GM12878 (cell line): ENCODE measurements at regions not wholly inside any gene's neighbourhood (a gene's known extent, or its start where the extent isn't known, plus 50 kb on each side); places are given as distances from the start of the nearest gene placed in this dataset.

ENCODE experiments used
- CREM ChIP-seq: IDR thresholded peaks from 2 replicates; pipeline ENCODE4 v1.6.1; 2014; ENCODE audit warnings: antibody characterized with exemption, low read depth
- NR2C1 ChIP-seq: fragments of 450-650 bp; IDR thresholded peaks from 2 replicates; pipeline ENCODE4 v1.6.1; 2017; ENCODE audit warnings: antibody characterized with exemption, mild to moderate bottlenecking, moderate library complexity
- POLR2A ChIP-seq: IDR thresholded peaks from 2 replicates; pipeline ENCODE4 v1.6.1; 2011; ENCODE audit warnings: low read depth, mild to moderate bottlenecking, low read length
- POLR2AphosphoS5 ChIP-seq: IDR thresholded peaks from 2 replicates; pipeline ENCODE4 v1.6.1; 2011; ENCODE audit warnings: mild to moderate bottlenecking, low read length, inconsistent platforms
- RAD51 ChIP-seq: fragments of 450-650 bp; IDR thresholded peaks from 2 replicates; pipeline ENCODE4 v1.6.1; 2016; ENCODE audit warnings: moderate library complexity, mild to moderate bottlenecking, inconsistent platforms
- SUZ12 ChIP-seq: fragments of 200-600 bp; sonication (generic); IDR thresholded peaks from one replicate; pipeline ENCODE4 v1.6.1; 2018; ENCODE audit warnings: antibody characterized with exemption, mild to moderate bottlenecking; ENCODE audit not compliant: unreplicated experiment
- ZZZ3 ChIP-seq: IDR thresholded peaks from 2 replicates; pipeline ENCODE4 v1.6.1; 2011; ENCODE audit warnings: low read depth; ENCODE audit not compliant: control insufficient read depth, insufficient read length
- TF ChIP-seq, protein P1 (sequence below): IDR thresholded peaks from 2 replicates; pipeline ENCODE4 v1.6.1; 2011; ENCODE audit warnings: low read depth, low read length, improper control_type of control experiment, borderline replicate concordance
- TF ChIP-seq, protein P2 (sequence below), 3 experiments: IDR thresholded peaks in 2 of 3; conservative IDR thresholded peaks in 1 of 3; 2 replicates each; pipeline ENCODE4 v1.5.1; 2011; ENCODE audit warnings: low read depth in 3 of 3, low read length in 3 of 3, mild to moderate bottlenecking in 3 of 3, control low read depth in 2 of 3, moderate library complexity in 2 of 3, inconsistent platforms in 1 of 3, mixed read lengths in 1 of 3; ENCODE audit not compliant: control insufficient read depth in 2 of 3, insufficient read depth in 1 of 3; ENCODE audit errors: extremely low read depth in 1 of 3

DNA sequence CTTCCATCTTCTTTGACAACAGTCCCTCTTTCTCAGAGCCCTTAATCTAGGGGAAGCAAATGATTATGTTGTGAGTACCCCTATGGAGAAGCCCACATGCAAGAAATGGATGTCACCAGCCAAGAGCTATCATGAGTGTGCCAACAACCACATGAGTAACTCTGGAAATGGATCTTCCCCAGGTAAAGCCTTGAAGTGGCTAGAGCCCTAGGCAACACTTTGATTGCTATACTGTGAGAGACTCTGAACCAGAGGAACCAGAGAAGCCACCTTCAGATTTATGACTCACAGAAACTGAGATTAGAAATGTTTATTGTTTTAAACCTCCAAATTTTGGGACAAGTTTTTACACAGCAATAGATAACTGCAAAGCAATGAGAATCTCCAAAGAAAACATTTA lies 60.9 kb upstream of the COL1A2 start:
- TF ChIP-seq CREM, result no peak
- TF ChIP-seq ZZZ3, result no peak
- TF ChIP-seq POLR2AphosphoS5, result no peak
- TF ChIP-seq SUZ12, result no peak
- TF ChIP-seq, protein P1, sequence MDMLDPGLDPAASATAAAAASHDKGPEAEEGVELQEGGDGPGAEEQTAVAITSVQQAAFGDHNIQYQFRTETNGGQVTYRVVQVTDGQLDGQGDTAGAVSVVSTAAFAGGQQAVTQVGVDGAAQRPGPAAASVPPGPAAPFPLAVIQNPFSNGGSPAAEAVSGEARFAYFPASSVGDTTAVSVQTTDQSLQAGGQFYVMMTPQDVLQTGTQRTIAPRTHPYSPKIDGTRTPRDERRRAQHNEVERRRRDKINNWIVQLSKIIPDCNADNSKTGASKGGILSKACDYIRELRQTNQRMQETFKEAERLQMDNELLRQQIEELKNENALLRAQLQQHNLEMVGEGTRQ, result no peak
- TF ChIP-seq, protein P2, sequence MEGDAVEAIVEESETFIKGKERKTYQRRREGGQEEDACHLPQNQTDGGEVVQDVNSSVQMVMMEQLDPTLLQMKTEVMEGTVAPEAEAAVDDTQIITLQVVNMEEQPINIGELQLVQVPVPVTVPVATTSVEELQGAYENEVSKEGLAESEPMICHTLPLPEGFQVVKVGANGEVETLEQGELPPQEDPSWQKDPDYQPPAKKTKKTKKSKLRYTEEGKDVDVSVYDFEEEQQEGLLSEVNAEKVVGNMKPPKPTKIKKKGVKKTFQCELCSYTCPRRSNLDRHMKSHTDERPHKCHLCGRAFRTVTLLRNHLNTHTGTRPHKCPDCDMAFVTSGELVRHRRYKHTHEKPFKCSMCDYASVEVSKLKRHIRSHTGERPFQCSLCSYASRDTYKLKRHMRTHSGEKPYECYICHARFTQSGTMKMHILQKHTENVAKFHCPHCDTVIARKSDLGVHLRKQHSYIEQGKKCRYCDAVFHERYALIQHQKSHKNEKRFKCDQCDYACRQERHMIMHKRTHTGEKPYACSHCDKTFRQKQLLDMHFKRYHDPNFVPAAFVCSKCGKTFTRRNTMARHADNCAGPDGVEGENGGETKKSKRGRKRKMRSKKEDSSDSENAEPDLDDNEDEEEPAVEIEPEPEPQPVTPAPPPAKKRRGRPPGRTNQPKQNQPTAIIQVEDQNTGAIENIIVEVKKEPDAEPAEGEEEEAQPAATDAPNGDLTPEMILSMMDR (IDR thresholded peaks at IDR 0.05 in 2 of 3, conservative IDR thresholded peaks at IDR 0.05 in 1 of 3; ENCODE audit: control insufficient read depth in 2 of 3, extremely low read depth in 1 of 3, insufficient read depth in 1 of 3, low read depth in 3 of 3, low read length in 3 of 3), result no peak
- no peak for TF ChIP-seq POLR2A
- no peak for TF ChIP-seq RAD51
- TF ChIP-seq NR2C1, result no peak
